Psoas muscle (tissue), 7 donors: ENCODE measurements at regions not wholly inside any gene's neighbourhood (a gene's known extent, or its start where the extent isn't known, plus 50 kb on each side); places are given as distances from the start of the nearest gene placed in this dataset.

Experiments
- ATAC-seq, 4 donors: fragments of 200-7000 bp; cut with Tn5 transposase; one replicate each; pipeline ENCODE4 v1.9.1; 2020; ENCODE audit warnings: moderate library complexity in 3 of 4, mild to moderate bottlenecking in 2 of 4
- DNase-seq, 2 donors: peaks; one replicate each; pipeline ENCODE4 v3.0.0-alpha.2; 2020
- H3K27ac ChIP-seq: fragments of 200-600 bp; one replicate; pipeline ENCODE4 v1.8.0; 2022
- H3K27me3 ChIP-seq, 3 donors: fragments of 200-600 bp in 1 of 3; one replicate each; pipeline versions ENCODE4 v1.6.1 to v1.8.0; 2013 to 2022; ENCODE audit warnings: low read length in 2 of 3, mild to moderate bottlenecking in 2 of 3, moderate library complexity in 1 of 3; ENCODE audit not compliant: insufficient read depth in 3 of 3
- H3K36me3 ChIP-seq, 2 donors: fragments of 200-600 bp in 1 of 2; one replicate each; pipeline versions ENCODE4 v1.6.1 to v1.8.0; 2013 to 2022; ENCODE audit warnings: low read depth in 1 of 2, mild to moderate bottlenecking in 1 of 2, moderate library complexity in 1 of 2; ENCODE audit not compliant: insufficient read depth in 1 of 2
- H3K4me1 ChIP-seq: fragments of 200-600 bp; one replicate; pipeline ENCODE4 v1.8.0; 2022
- H3K4me3 ChIP-seq: fragments of 200-600 bp; one replicate; pipeline ENCODE4 v1.8.0; 2022; ENCODE audit warnings: mild to moderate bottlenecking
- H3K9me3 ChIP-seq: fragments of 200-600 bp; one replicate; pipeline ENCODE4 v1.8.0; 2022
- CTCF ChIP-seq: fragments of 200-600 bp; IDR thresholded peaks from one replicate; pipeline ENCODE4 v1.8.0; 2022; ENCODE audit warnings: antibody characterized with exemption
- WGBS, 3 donors: extraction: QIAGEN DNeasy Blood & Tissue Kit; methylation state at CpG; one replicate each; pipeline versions ENCODE4 v1.1.6 to v1.1.7; 2013; 5-methylcytosine and 5-hydroxymethylcytosine counted together
- intact Hi-C, 2 donors: fragments of 100-400 bp; cut with DNase I; formaldehyde crosslinking; loops; one replicate each; pipeline versions ENCODE4 v1.11.0 to v1.14.2; 2022
- donor health status: healthy with polysubstance abuse.
- donor health status: DM: no; HTN: no; CAD: no; lungs with moderate emphysema.
- donor health status: Bipolar disorder and iron deficiency.
- donor health status: healthy.
- donor health status: DM: yes; HTN: yes; CAD: no.
- donor health status: DM: no; HTN: no; CAD: no.
- donor health status: DM: yes; HTN: yes; CAD: no.

DNA sequence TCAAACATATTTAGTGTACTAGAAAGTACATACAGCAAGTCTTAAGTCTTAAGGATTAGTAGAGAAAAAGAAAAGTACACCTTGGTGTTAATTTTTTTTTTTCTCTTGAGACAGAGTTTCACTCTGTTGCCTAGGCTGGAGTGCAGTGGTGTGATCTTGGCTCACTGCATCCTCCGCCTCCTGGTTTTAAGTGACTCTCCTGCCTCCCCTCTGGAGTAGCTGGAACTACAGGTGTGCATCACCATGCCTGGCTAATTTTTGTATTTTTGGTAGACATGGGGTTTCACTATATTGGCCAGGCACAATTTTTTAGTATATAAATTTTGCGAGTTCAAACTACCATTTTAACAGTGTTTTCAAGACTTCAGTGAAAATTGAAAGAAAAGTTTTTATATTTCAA lies 1941.1 kb upstream of the CDH6 start:
- H3K4me3 ChIP-seq = no peak overlapping the region
- H3K9me3 ChIP-seq = no peaks in the 10 kb centered on the region
- no peaks in the 10 kb centered on the region for H3K4me1 ChIP-seq
- 78 to 91% (median 90%) methylated on average over 2 of the region's 2 CpGs for WGBS, 3 donors
- no peaks in the 10 kb centered on the region for H3K27me3 ChIP-seq
- DNase-seq (no peak), ATAC-seq (no peak)
- intact Hi-C loops = no loop called here
- H3K27ac ChIP-seq = no peak overlapping the region
- H3K36me3 ChIP-seq = no peaks in the 10 kb centered on the region
- no peak for TF ChIP-seq CTCF

- Histone ChIP-seq H3K4me1 (no peaks in the 10 kb centered on the region), H3K9me3 (no peaks in the 10 kb centered on the region), H3K36me3 (no peaks in the 10 kb centered on the region), H3K27me3 (no peaks in the 10 kb centered on the region), H3K27ac (no peak overlapping the region), H3K4me3 (no peak overlapping the region)
- DNase-seq (no peak), ATAC-seq (no peak)
- 68 to 71% (median 68%) methylated on average over 2 of the region's 2 CpGs for WGBS, 3 donors
- no peak for TF ChIP-seq CTCF
- intact Hi-C loops = no loop called here
Measured at GRCh38 chr5:29247346-29248028, 1946.0 kb upstream of the CDH6 start.

DNA sequence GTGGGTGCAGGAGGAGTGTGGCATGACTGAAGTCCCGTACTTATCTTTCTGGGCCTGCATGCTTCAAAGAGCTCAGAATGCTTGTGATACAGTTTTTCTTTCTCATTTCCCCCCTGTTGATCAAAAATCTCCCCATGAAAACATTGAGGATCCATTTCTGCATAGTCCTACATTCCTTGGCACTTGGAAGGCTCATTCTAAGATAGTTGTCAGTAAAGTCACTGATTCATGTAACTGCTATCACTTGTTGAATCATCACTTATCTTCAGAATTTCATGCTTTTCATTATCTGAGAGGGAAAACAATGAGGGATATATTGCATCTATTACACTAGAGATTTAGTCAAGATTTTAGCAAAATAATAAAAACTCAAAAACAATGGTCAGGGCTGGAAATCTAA lies 1953.1 kb upstream of the CDH6 start:
- no peak overlapping the region for H3K4me3 ChIP-seq
- no peaks in the 10 kb centered on the region for H3K27me3 ChIP-seq
- DNase-seq (no peak), ATAC-seq (no peak)
- no peak for TF ChIP-seq CTCF
- no peaks in the 10 kb centered on the region for H3K4me1 ChIP-seq
- H3K9me3 ChIP-seq = no peaks in the 10 kb centered on the region
- H3K36me3 ChIP-seq = no peaks in the 10 kb centered on the region
- intact Hi-C loops = no loop called here
- H3K27ac ChIP-seq = no peak overlapping the region
- 95 to 97% (median 96%) methylated on average over 1 of the region's 1 CpG for WGBS, 3 donors

- H3K27me3 ChIP-seq = no peaks in the 10 kb centered on the region
- no peaks in the 10 kb centered on the region for H3K9me3 ChIP-seq
- no peak for TF ChIP-seq CTCF
- DNase-seq (no peak), ATAC-seq (no peak)
- no peak overlapping the region for H3K4me3 ChIP-seq
- 83 to 87% (median 87%) methylated on average over 4 of the region's 4 CpGs for WGBS, 3 donors
- no peaks in the 10 kb centered on the region for H3K36me3 ChIP-seq
- no peak overlapping the region for H3K27ac ChIP-seq
- intact Hi-C loops = no loop called here
- no peaks in the 10 kb centered on the region for H3K4me1 ChIP-seq
Measured at GRCh38 chr5:29239606-29240005, 1953.9 kb upstream of the CDH6 start.

DNA sequence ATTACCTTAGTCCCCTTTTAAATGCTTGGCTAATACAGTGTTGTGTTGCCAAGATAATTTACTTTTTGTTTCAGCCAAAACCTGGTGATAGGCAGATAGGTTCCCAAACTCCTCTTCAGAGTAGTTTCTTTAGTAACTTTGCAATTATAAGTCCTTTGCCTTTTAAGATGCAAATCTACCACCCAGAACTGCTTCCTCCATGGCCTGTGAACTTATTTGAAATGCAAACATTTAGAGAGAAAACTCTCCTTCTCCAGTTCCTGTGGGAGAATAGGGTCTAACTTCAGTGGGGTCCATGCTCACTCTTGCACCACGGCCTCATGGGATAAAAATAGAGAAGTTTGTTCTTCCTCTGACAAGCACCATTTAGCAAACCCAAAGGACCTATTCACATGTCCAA lies 1955.4 kb upstream of the CDH6 start:
- ATAC-seq (no peak), DNase-seq (no peak)
- 58 to 77% (median 60%) methylated on average over 1 of the region's 1 CpG for WGBS, 3 donors
- Histone ChIP-seq H3K4me3 (no peak overlapping the region), H3K27ac (no peak overlapping the region), H3K9me3 (no peaks in the 10 kb centered on the region), H3K4me1 (no peaks in the 10 kb centered on the region), H3K36me3 (no peaks in the 10 kb centered on the region), H3K27me3 (no peaks in the 10 kb centered on the region)
- TF ChIP-seq CTCF = no peak
- intact Hi-C loops = no loop called here
